Ectodermal cell (in vitro differentiated cells): ENCODE measurements at regions not wholly inside any gene's neighbourhood (a gene's known extent, or its start where the extent isn't known, plus 50 kb on each side); places are given as distances from the start of the nearest gene placed in this dataset.

Experiments
- H3K27ac ChIP-seq: 2 replicates; pipeline ENCODE4 v1.7.0; 2013; ENCODE audit warnings: mild to moderate bottlenecking, low read depth, low read length; ENCODE audit not compliant: insufficient read depth, poor library complexity, severe bottlenecking
- H3K27me3 ChIP-seq: 2 replicates; pipeline ENCODE4 v1.7.0; 2013; ENCODE audit warnings: mild to moderate bottlenecking, low read length; ENCODE audit not compliant: insufficient read depth, control insufficient read depth, poor library complexity, severe bottlenecking
- H3K36me3 ChIP-seq: one replicate; pipeline ENCODE4 v1.7.0; 2013; ENCODE audit warnings: low read length; ENCODE audit not compliant: control insufficient read depth, insufficient read depth
- H3K4me1 ChIP-seq: one replicate; pipeline ENCODE4 v1.7.0; 2013; ENCODE audit warnings: low read length; ENCODE audit not compliant: control insufficient read depth, insufficient read depth
- H3K4me3 ChIP-seq: 2 replicates; pipeline ENCODE4 v1.7.0; 2013; ENCODE audit warnings: low read depth, low read length, control low read depth; ENCODE audit not compliant: insufficient read depth
- H3K9me3 ChIP-seq: 2 replicates; pipeline ENCODE4 v1.7.0; 2013; ENCODE audit warnings: mild to moderate bottlenecking, low read length, moderate library complexity; ENCODE audit not compliant: control insufficient read depth
- WGBS, 2 experiments: methylation state at CpG; one replicate each; pipeline ENCODE4 v1.1.7; 2013; ENCODE audit warnings: missing lambda C conversion rate in 2 of 2; 5-methylcytosine and 5-hydroxymethylcytosine counted together

DNA sequence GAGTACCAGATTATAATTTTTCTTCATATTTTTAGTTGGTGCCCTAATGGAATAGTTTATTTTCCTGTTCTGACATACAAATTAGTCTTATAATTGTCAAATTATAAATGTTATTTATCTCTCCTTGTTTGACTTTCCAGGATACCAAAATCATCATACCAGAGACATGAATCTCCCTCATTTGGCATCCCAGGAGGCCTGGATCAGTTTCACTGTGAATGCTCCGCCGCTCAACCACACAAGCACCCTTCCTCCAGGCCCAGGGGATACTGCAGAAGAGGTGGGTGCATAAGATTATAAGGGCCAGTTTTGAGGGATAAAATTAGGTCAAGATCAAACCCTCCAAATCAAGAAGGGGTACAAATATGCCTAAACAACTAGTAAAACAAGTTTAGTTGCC lies 1229.3 kb downstream of the CDH12 start:
- H3K27ac ChIP-seq, result no peak overlapping the region

DNA sequence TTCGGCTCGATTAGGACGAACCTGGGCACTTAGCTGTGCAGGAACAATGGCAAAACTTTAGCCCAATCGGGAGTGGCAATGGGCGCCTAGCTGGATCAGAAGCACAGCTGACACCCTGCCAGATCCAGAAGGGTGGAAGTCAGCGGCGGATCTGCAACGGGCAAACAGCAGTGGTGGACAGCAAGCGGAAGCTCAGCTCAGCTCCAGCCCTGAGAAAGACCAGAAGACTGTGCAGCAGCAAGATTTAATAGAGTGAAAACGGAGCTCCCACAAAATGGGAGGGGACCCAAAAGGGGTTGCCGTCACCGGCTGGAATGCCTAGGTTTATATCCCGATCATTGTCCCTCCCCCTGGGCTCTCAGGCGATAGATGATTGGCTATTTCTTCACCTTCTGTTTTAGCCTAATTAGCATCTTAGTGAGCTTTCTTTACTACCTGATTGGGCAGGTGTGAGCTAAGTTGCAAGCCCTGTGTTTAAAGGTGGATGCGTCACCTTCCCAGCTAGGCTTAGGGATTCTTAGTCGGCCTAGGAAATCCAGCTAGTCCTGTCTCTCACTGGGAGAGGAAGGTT lies 1237.9 kb downstream of the CDH12 start:
- no peaks in the 10 kb centered on the region for H3K4me1 ChIP-seq
- H3K27me3 ChIP-seq, result no peaks in the 10 kb centered on the region
- H3K9me3 ChIP-seq, result no peaks in the 10 kb centered on the region
- 94 to 96% methylated on average over 16 of the region's 16 CpGs for WGBS, 2 experiments
- H3K4me3 ChIP-seq, result no peak overlapping the region
- no peak overlapping the region for H3K27ac ChIP-seq
- H3K36me3 ChIP-seq, result no peaks in the 10 kb centered on the region

More for the DNA sequence above, 1229.3 kb downstream of the CDH12 start:
- H3K4me3 ChIP-seq, result no peak overlapping the region
- 100% methylated on average over 1 to 2 of the region's 2 CpGs for WGBS, 2 experiments
- H3K27me3 ChIP-seq, result no peaks in the 10 kb centered on the region
- no peaks in the 10 kb centered on the region for H3K36me3 ChIP-seq
- H3K4me1 ChIP-seq, result no peaks in the 10 kb centered on the region
- H3K9me3 ChIP-seq, result no peaks in the 10 kb centered on the region

DNA sequence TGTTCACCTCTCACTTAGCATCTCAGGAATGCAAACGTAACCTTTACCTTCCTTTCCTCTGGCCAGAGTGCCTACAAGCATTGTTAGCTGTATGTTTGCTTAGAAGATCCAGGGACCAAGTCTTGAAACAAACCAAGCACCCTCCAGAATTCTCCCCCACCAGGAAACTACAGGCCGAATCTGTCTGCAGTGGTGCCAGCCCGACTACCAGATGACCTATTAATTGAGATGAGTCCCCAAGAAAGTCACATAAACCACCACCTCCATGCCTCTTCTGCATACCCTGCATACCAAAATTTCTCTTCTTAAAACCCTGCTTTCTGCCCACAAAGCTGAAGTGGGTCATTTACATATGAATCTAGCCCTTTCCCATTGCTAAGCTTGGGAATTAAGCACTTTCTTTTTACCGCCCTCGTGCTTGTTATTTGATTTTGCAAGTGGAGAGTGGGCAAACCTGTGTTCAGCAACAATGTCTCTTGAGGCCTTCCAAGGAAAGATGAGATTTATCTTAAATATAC lies 1239.1 kb downstream of the CDH12 start:
- Histone ChIP-seq H3K27me3 (no peaks in the 10 kb centered on the region), H3K4me3 (no peak overlapping the region), H3K9me3 (no peaks in the 10 kb centered on the region), H3K27ac (no peak overlapping the region), H3K36me3 (no peaks in the 10 kb centered on the region), H3K4me1 (no peaks in the 10 kb centered on the region)
- WGBS, 2 experiments, result 43 to 50% methylated on average over 5 of the region's 5 CpGs

DNA sequence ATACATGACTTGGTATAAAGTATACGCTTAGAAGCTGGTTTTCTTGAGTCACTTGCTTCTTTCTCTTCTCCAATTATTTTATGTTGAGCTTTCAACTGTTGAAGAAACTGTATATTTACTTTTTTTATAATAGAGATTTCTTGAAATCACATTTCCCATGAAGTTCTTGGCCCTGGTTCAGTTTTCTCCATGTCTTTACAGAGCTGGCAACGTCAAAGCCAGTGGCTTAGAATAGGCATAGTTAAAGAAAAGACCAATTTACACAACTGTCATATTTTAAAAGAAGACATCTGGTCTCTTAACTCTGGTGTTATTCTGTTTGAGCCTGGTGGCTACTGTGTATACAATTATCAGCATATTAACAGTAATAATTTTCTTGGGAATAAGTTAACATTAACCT lies 1249.3 kb downstream of the CDH12 start:
- no peaks in the 10 kb centered on the region for H3K9me3 ChIP-seq
- H3K4me3 ChIP-seq, result no peak overlapping the region
- WGBS, 2 experiments, result 81 to 86% methylated on average over 1 to 2 of the region's 2 CpGs
- H3K36me3 ChIP-seq, result no peaks in the 10 kb centered on the region
- no peak overlapping the region for H3K27ac ChIP-seq
- no peaks in the 10 kb centered on the region for H3K4me1 ChIP-seq
- H3K27me3 ChIP-seq, result no peaks in the 10 kb centered on the region

DNA sequence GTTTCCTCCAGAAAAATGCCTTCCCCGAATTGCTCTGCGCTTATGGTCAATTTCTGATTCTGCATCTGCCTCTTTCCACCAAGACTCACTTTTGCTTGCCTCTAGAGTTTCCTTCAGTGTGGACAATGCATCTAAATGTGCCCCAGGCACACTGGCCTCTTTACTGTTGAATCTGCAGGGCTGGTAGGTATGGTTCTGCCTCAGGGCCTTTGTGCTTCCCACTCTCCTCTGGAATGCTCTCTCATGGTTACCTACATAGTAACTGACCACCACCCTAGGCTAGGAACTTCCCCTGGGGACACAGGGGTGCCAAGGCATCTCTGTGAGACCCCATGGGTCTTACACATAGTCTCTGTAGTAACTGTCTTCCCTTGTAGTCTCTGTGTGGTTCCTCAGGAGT lies 1258.6 kb downstream of the CDH12 start:
- no peaks in the 10 kb centered on the region for H3K4me1 ChIP-seq
- no peaks in the 10 kb centered on the region for H3K27me3 ChIP-seq
- 93 to 95% methylated on average over 2 of the region's 2 CpGs for WGBS, 2 experiments
- H3K27ac ChIP-seq, result no peak overlapping the region
- no peak overlapping the region for H3K4me3 ChIP-seq
- H3K9me3 ChIP-seq, result no peaks in the 10 kb centered on the region
- H3K36me3 ChIP-seq, result no peaks in the 10 kb centered on the region

DNA sequence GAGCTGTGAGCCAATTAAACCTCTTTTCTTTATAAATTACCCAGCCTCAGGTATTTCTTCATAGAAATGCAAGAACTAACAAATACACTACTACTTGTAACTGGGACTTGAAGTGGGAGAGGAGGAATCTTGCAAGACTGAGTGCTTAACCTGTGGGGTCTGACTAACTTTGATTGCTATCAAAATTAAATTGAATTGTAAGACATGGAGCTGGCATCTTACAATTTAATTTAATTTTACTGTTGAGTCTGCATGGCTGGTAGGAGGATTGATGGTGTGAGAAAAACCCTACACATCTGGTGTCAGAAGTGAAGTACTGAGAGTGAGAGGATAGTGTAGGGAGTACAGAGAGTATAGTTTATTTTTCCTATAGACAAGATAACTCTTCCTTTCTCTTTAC lies 1259.9 kb downstream of the CDH12 start:
- Histone ChIP-seq H3K4me1 (no peaks in the 10 kb centered on the region), H3K9me3 (no peaks in the 10 kb centered on the region), H3K4me3 (no peak overlapping the region), H3K27ac (no peak overlapping the region), H3K36me3 (no peaks in the 10 kb centered on the region), H3K27me3 (no peaks in the 10 kb centered on the region)

DNA sequence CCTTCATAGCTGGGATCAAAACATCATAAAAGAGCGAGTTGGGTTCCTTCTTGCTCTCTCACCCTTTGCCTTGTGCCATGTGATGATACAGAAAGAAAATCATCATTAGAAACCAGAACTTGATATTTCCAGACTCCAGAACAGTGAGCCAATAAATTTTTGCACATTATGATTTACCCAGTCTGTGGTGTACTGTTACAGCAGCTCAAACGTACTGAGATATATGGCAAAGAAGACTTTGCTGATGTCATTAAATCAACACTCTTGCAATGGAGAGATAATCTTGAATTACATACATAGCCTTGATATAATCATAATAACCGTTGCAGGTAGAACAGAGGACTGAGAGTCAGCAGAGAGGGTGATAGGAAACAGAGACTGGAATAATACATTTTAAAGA lies 1271.6 kb downstream of the CDH12 start:
- 90 to 94% methylated on average over 3 of the region's 3 CpGs for WGBS, 2 experiments
- no peaks in the 10 kb centered on the region for H3K4me1 ChIP-seq
- no peaks in the 10 kb centered on the region for H3K27me3 ChIP-seq
- no peak overlapping the region for H3K4me3 ChIP-seq
- no peaks in the 10 kb centered on the region for H3K36me3 ChIP-seq
- no peaks in the 10 kb centered on the region for H3K9me3 ChIP-seq
- no peak overlapping the region for H3K27ac ChIP-seq

DNA sequence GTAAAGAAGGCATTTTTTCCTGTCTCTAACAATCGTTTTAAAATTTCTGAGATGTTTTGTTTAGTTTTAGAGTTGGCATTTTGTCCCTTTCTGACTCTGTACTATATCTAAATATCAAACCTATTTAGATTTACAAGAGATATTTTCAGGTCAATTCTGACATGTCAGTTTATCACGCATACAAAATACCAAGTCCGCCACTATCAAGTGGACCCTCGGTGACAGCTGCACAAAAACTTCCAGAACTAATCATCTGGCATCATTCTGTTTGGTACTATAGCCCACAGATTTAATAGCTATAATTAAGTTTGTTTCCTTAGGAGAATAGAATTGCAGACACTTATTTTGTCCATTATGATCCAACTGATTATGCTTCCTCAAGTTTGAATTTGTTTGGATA lies 1278.2 kb downstream of the CDH12 start:
- Histone ChIP-seq H3K4me1 (no peaks in the 10 kb centered on the region), H3K27ac (no peak overlapping the region), H3K4me3 (no peak overlapping the region), H3K27me3 (no peaks in the 10 kb centered on the region), H3K36me3 (no peaks in the 10 kb centered on the region), H3K9me3 (no peaks in the 10 kb centered on the region)
- WGBS, 2 experiments, result 99 to 100% methylated on average over 3 of the region's 4 CpGs

DNA sequence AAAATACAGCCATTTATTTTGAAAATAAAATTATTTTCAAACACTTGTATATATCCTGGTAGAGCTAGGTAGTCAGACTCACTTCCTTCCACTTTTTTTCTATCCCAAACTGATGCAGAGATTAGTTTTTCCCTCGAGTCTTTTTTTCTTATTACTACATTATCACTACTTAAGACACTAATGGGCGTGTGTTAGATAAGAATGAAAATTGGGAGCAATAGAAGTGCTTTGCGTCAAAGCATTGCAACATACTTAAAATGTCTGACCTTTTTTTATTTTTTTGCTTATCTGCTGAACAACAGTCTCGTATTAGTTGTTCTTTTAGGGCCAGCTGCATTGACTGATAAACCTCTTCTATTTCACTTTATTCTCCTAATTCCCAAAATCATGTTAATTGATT lies 1278.7 kb downstream of the CDH12 start:
- Histone ChIP-seq H3K36me3 (no peaks in the 10 kb centered on the region), H3K4me3 (no peak overlapping the region), H3K4me1 (no peaks in the 10 kb centered on the region), H3K9me3 (no peaks in the 10 kb centered on the region), H3K27me3 (no peaks in the 10 kb centered on the region), H3K27ac (no peak overlapping the region)
- 87 to 99% methylated on average over 2 to 4 of the region's 4 CpGs for WGBS, 2 experiments

DNA sequence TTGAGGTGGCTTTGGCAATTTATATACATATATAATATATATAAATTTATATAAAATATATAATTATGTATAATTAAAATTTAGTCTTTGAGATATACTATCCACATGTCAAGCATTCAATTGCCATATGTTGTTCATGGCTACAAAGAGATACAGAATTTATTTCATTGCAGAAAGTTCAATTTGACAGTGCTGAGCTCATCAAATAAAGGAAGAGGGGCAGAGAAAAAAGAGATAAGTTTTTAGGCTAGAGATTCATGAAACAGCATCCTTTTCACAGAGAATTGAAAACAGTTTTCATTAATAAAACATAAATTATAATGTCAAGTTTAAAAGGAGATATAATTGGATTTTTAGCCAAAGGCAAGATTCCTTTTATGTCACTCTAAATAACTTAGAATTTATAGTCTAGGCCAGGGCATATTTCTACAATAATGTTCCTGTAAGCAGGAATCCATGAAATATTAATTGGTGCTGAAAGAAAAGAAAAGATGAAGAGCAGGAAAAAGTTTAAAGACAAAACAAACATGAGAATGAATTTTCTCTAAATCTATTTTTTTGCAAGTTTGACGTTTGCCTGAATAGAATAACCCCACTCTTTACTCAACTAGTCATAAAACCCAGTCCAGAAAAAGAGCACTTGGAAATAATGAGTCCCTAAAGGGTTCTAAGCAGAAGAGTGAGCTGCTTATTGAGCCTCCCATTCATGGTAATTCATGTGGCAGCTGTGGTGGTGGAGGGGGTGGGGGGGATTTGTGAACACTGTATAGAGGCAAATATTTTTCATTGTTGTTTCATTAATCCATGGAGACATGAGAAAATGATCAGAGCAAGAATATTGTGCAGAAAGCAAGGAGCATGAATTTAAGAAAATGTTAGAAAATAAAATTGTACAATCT lies 1279.5 kb downstream of the CDH12 start:
- Histone ChIP-seq H3K4me3 (no peak overlapping the region), H3K9me3 (no peaks in the 10 kb centered on the region)
- WGBS, 2 experiments, result 88% methylated on average over 1 of the region's 1 CpG; no CpG with 5 or more reads in 1 of the 2 experiments

More for the DNA sequence above, 1279.5 kb downstream of the CDH12 start:
- Histone ChIP-seq H3K27ac (no peak overlapping the region), H3K36me3 (no peaks in the 10 kb centered on the region), H3K27me3 (no peaks in the 10 kb centered on the region), H3K4me1 (no peaks in the 10 kb centered on the region)
